ENCODE measurements at regions not wholly inside any gene's neighbourhood (a gene's known extent, or its start where the extent isn't known, plus 50 kb on each side); places are given as distances from the start of the nearest gene placed in this dataset.

- no peak for DNase-seq (ENCODE audit: low read depth in 2 of 2)
These were observed 78.7 kb downstream of the SIK1 start for GRCh38 chr21:43348170-43348766.

GRCh38 chr21:43347461-43348169, 79.3 kb downstream of the SIK1 start:
- DNase-seq (ENCODE audit: low read depth in 2 of 2) = no peak

GRCh38 chr21:43346551-43346950, 80.4 kb downstream of the SIK1 start:
- no peak for DNase-seq (ENCODE audit: low read depth in 2 of 2)

- peak in 1 of 2 donors; percentile 13 for DNase-seq (ENCODE audit: low read depth in 2 of 2)
These were observed 81.1 kb downstream of the SIK1 start for GRCh38 chr21:43345746-43346409.

- DNase-seq (ENCODE audit: low read depth in 2 of 2) = no peak
These were observed 81.7 kb downstream of the SIK1 start for GRCh38 chr21:43345046-43345745.

- DNase-seq (ENCODE audit: low read depth in 2 of 2) = no peak
These were observed 82.7 kb downstream of the SIK1 start for GRCh38 chr21:43343992-43344886.

GRCh38 chr21:43343095-43343991, 83.6 kb downstream of the SIK1 start:
- DNase-seq (ENCODE audit: low read depth in 2 of 2) = no peak

GRCh38 chr21:43342301-43342881, 84.5 kb downstream of the SIK1 start:
- no peak for DNase-seq (ENCODE audit: low read depth in 2 of 2)

- DNase-seq (ENCODE audit: low read depth in 2 of 2) = no peak
These were observed 85.4 kb downstream of the SIK1 start for GRCh38 chr21:43341378-43342161.

GRCh38 chr21:43340491-43341377, 86.2 kb downstream of the SIK1 start:
- no peak for DNase-seq (ENCODE audit: low read depth in 2 of 2)

- DNase-seq (ENCODE audit: low read depth in 2 of 2) = no peak
These were observed 87.3 kb downstream of the SIK1 start for GRCh38 chr21:43339668-43340067.

GRCh38 chr21:43338951-43339350, 88.0 kb downstream of the SIK1 start:
- DNase-seq (ENCODE audit: low read depth in 2 of 2) = no peak

- DNase-seq (ENCODE audit: low read depth in 2 of 2) = no peak
These were observed 88.9 kb downstream of the SIK1 start for GRCh38 chr21:43337901-43338655.

GRCh38 chr21:43335119-43335518, 91.8 kb downstream of the SIK1 start:
- DNase-seq (ENCODE audit: low read depth in 2 of 2) = no peak

- DNase-seq (ENCODE audit: low read depth in 2 of 2) = no peak
These were observed 92.5 kb downstream of the SIK1 start for GRCh38 chr21:43334214-43334958.

- DNase-seq (ENCODE audit: low read depth in 2 of 2) = no peak
These were observed 93.5 kb downstream of the SIK1 start for GRCh38 chr21:43333298-43334062.
